ENCODE measurements at regions not wholly inside any gene's neighbourhood (a gene's known extent, or its start where the extent isn't known, plus 50 kb on each side); places are given as distances from the start of the nearest gene placed in this dataset.
"Not testable (repeated sequence)": the region's sequence is repeated elsewhere in the genome, so short reads cannot be mapped to it uniquely, and the experiment has no call there.

GRCh38 chr2:234351866-234352265 lies 145.0 kb downstream of the ARL4C start:
- TF ChIP-seq, protein P1, sequence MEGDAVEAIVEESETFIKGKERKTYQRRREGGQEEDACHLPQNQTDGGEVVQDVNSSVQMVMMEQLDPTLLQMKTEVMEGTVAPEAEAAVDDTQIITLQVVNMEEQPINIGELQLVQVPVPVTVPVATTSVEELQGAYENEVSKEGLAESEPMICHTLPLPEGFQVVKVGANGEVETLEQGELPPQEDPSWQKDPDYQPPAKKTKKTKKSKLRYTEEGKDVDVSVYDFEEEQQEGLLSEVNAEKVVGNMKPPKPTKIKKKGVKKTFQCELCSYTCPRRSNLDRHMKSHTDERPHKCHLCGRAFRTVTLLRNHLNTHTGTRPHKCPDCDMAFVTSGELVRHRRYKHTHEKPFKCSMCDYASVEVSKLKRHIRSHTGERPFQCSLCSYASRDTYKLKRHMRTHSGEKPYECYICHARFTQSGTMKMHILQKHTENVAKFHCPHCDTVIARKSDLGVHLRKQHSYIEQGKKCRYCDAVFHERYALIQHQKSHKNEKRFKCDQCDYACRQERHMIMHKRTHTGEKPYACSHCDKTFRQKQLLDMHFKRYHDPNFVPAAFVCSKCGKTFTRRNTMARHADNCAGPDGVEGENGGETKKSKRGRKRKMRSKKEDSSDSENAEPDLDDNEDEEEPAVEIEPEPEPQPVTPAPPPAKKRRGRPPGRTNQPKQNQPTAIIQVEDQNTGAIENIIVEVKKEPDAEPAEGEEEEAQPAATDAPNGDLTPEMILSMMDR (conservative IDR thresholded peaks at IDR 0.05 in 1 of 2, IDR thresholded peaks at IDR 0.05 in 1 of 2; ENCODE audit: low read depth in 1 of 2, low read length in 2 of 2): not testable (repeated sequence)
- not testable (repeated sequence) for TF ChIP-seq EZH2 (IDR thresholded peaks at IDR 0.05; ENCODE audit: low read length, missing control alignments)

Measured in fibroblast of lung (primary cell).